ENCODE measurements at regions not wholly inside any gene's neighbourhood (a gene's known extent, or its start where the extent isn't known, plus 50 kb on each side); places are given as distances from the start of the nearest gene placed in this dataset.

GRCh38 chr21:15327637-15328265, 263.0 kb upstream of the NRIP1 start:
- no peak overlapping the region for H3K27ac Mint-ChIP-seq
- H3K36me3 ChIP-seq (ENCODE audit: control insufficient read depth, insufficient read depth, low read length), result no peaks in the 10 kb centered on the region
- DNase-seq (no peak), ATAC-seq (ENCODE audit: low read depth in 2 of 2) (no peak)
- H3K27me3 ChIP-seq (ENCODE audit: control insufficient read depth, insufficient read depth, low read length), result no peaks in the 10 kb centered on the region
- H3K4me3 Mint-ChIP-seq, result no peak overlapping the region
- H3K9me3 Mint-ChIP-seq, result peaks cover 0 to 3% (median 0%) of the 10 kb centered on the region in 7 donors
- H3K4me1 ChIP-seq (ENCODE audit: control insufficient read depth, insufficient read depth, low read length, poor library complexity, severe bottlenecking), result no peaks in the 10 kb centered on the region
- no peak overlapping the region for H3K4me3 ChIP-seq (ENCODE audit: low read depth, low read length)
- H3K27ac ChIP-seq (ENCODE audit: insufficient read depth, low read length, poor library complexity, severe bottlenecking), result no peak overlapping the region
- no peaks in the 10 kb centered on the region for H3K4me1 Mint-ChIP-seq
- no peaks in the 10 kb centered on the region for H3K9me3 ChIP-seq (ENCODE audit: control insufficient read depth in 2 of 2, low read length in 2 of 2)
- no peaks in the 10 kb centered on the region for H3K36me3 Mint-ChIP-seq
- H3K27me3 Mint-ChIP-seq, result no peaks in the 10 kb centered on the region

- Mint-ChIP-seq H3K4me1 (no peaks in the 10 kb centered on the region), H3K27ac (no peak overlapping the region), H3K27me3 (no peaks in the 10 kb centered on the region), H3K9me3 (peaks cover 0 to 1% (median 0%) of the 10 kb centered on the region in 7 donors), H3K36me3 (no peaks in the 10 kb centered on the region), H3K4me3 (no peak overlapping the region)
- Histone ChIP-seq H3K4me3 (ENCODE audit: low read depth, low read length) (no peak overlapping the region), H3K9me3 (ENCODE audit: control insufficient read depth in 2 of 2, low read length in 2 of 2) (no peaks in the 10 kb centered on the region), H3K36me3 (ENCODE audit: control insufficient read depth, insufficient read depth, low read length) (no peaks in the 10 kb centered on the region), H3K27me3 (ENCODE audit: control insufficient read depth, insufficient read depth, low read length) (no peaks in the 10 kb centered on the region), H3K27ac (ENCODE audit: insufficient read depth, low read length, poor library complexity, severe bottlenecking) (no peak overlapping the region), H3K4me1 (ENCODE audit: control insufficient read depth, insufficient read depth, low read length, poor library complexity, severe bottlenecking) (no peaks in the 10 kb centered on the region)
- no peak for ATAC-seq (ENCODE audit: low read depth in 2 of 2)
- DNase-seq, result no peak
Observed at GRCh38 chr21:15329191-15329590, 264.4 kb upstream of the NRIP1 start.

- Mint-ChIP-seq H3K36me3 (no peaks in the 10 kb centered on the region), H3K9me3 (peaks cover 0 to 1% (median 0%) of the 10 kb centered on the region in 7 donors), H3K4me1 (no peaks in the 10 kb centered on the region), H3K27ac (no peak overlapping the region), H3K4me3 (no peak overlapping the region), H3K27me3 (no peaks in the 10 kb centered on the region)
- no peak overlapping the region for H3K4me3 ChIP-seq (ENCODE audit: low read depth, low read length)
- H3K9me3 ChIP-seq (ENCODE audit: control insufficient read depth in 2 of 2, low read length in 2 of 2), result no peaks in the 10 kb centered on the region
- no peak overlapping the region for H3K27ac ChIP-seq (ENCODE audit: insufficient read depth, low read length, poor library complexity, severe bottlenecking)
- DNase-seq (no peak), ATAC-seq (ENCODE audit: low read depth in 2 of 2) (no peak)
- H3K36me3 ChIP-seq (ENCODE audit: control insufficient read depth, insufficient read depth, low read length), result no peaks in the 10 kb centered on the region
- H3K4me1 ChIP-seq (ENCODE audit: control insufficient read depth, insufficient read depth, low read length, poor library complexity, severe bottlenecking), result no peaks in the 10 kb centered on the region
- H3K27me3 ChIP-seq (ENCODE audit: control insufficient read depth, insufficient read depth, low read length), result no peaks in the 10 kb centered on the region
Observed at GRCh38 chr21:15330872-15331271, 266.1 kb upstream of the NRIP1 start.

- H3K4me1 Mint-ChIP-seq, result no peaks in the 10 kb centered on the region
- DNase-seq (no peak), ATAC-seq (ENCODE audit: low read depth in 2 of 2) (no peak)
- H3K27me3 Mint-ChIP-seq, result peaks cover 4% of the 10 kb centered on the region
- H3K36me3 Mint-ChIP-seq, result no peaks in the 10 kb centered on the region
- H3K4me3 Mint-ChIP-seq, result no peak overlapping the region
- Histone ChIP-seq H3K36me3 (ENCODE audit: control insufficient read depth, insufficient read depth, low read length) (no peaks in the 10 kb centered on the region), H3K27me3 (ENCODE audit: control insufficient read depth, insufficient read depth, low read length) (no peaks in the 10 kb centered on the region), H3K4me3 (ENCODE audit: low read depth, low read length) (no peak overlapping the region), H3K27ac (ENCODE audit: insufficient read depth, low read length, poor library complexity, severe bottlenecking) (no peak overlapping the region), H3K4me1 (ENCODE audit: control insufficient read depth, insufficient read depth, low read length, poor library complexity, severe bottlenecking) (no peaks in the 10 kb centered on the region), H3K9me3 (ENCODE audit: control insufficient read depth in 2 of 2, low read length in 2 of 2) (no peaks in the 10 kb centered on the region)
- H3K27ac Mint-ChIP-seq, result no peak overlapping the region
- peaks cover 0 to 1% (median 0%) of the 10 kb centered on the region in 7 donors for H3K9me3 Mint-ChIP-seq
Observed at GRCh38 chr21:15332572-15332971, 267.8 kb upstream of the NRIP1 start.

GRCh38 chr21:15333136-15333710, 268.4 kb upstream of the NRIP1 start:
- Mint-ChIP-seq H3K27ac (no peak overlapping the region), H3K27me3 (peaks cover 5% of the 10 kb centered on the region), H3K4me3 (no peak overlapping the region), H3K36me3 (no peaks in the 10 kb centered on the region), H3K4me1 (no peaks in the 10 kb centered on the region), H3K9me3 (peaks cover 0 to 1% (median 0%) of the 10 kb centered on the region in 7 donors)
- ATAC-seq (ENCODE audit: low read depth in 2 of 2) (no peak), DNase-seq (no peak)
- Histone ChIP-seq H3K36me3 (ENCODE audit: control insufficient read depth, insufficient read depth, low read length) (no peaks in the 10 kb centered on the region), H3K27ac (ENCODE audit: insufficient read depth, low read length, poor library complexity, severe bottlenecking) (no peak overlapping the region), H3K27me3 (ENCODE audit: control insufficient read depth, insufficient read depth, low read length) (no peaks in the 10 kb centered on the region), H3K9me3 (ENCODE audit: control insufficient read depth in 2 of 2, low read length in 2 of 2) (no peaks in the 10 kb centered on the region), H3K4me3 (ENCODE audit: low read depth, low read length) (no peak overlapping the region), H3K4me1 (ENCODE audit: control insufficient read depth, insufficient read depth, low read length, poor library complexity, severe bottlenecking) (no peaks in the 10 kb centered on the region)

GRCh38 chr21:15333951-15334350, 269.2 kb upstream of the NRIP1 start:
- DNase-seq (no peak), ATAC-seq (ENCODE audit: low read depth in 2 of 2) (no peak)
- no peaks in the 10 kb centered on the region for H3K36me3 Mint-ChIP-seq
- no peak overlapping the region for H3K4me3 Mint-ChIP-seq
- no peaks in the 10 kb centered on the region for H3K4me1 Mint-ChIP-seq
- no peak overlapping the region for H3K27ac ChIP-seq (ENCODE audit: insufficient read depth, low read length, poor library complexity, severe bottlenecking)
- H3K27me3 ChIP-seq (ENCODE audit: control insufficient read depth, insufficient read depth, low read length), result no peaks in the 10 kb centered on the region
- no peak overlapping the region for H3K27ac Mint-ChIP-seq
- no peaks in the 10 kb centered on the region for H3K4me1 ChIP-seq (ENCODE audit: control insufficient read depth, insufficient read depth, low read length, poor library complexity, severe bottlenecking)
- H3K9me3 ChIP-seq (ENCODE audit: control insufficient read depth in 2 of 2, low read length in 2 of 2), result no peaks in the 10 kb centered on the region
- H3K36me3 ChIP-seq (ENCODE audit: control insufficient read depth, insufficient read depth, low read length), result no peaks in the 10 kb centered on the region
- H3K9me3 Mint-ChIP-seq, result peaks cover 0 to 1% (median 0%) of the 10 kb centered on the region in 7 donors
- peaks cover 5% of the 10 kb centered on the region for H3K27me3 Mint-ChIP-seq
- H3K4me3 ChIP-seq (ENCODE audit: low read depth, low read length), result no peak overlapping the region

GRCh38 chr21:15343066-15343465, 278.3 kb upstream of the NRIP1 start:
- Histone ChIP-seq H3K4me3 (ENCODE audit: low read depth, low read length) (no peak overlapping the region), H3K27ac (ENCODE audit: insufficient read depth, low read length, poor library complexity, severe bottlenecking) (no peak overlapping the region), H3K36me3 (ENCODE audit: control insufficient read depth, insufficient read depth, low read length) (no peaks in the 10 kb centered on the region), H3K9me3 (ENCODE audit: control insufficient read depth in 2 of 2, low read length in 2 of 2) (no peaks in the 10 kb centered on the region), H3K4me1 (ENCODE audit: control insufficient read depth, insufficient read depth, low read length, poor library complexity, severe bottlenecking) (no peaks in the 10 kb centered on the region), H3K27me3 (ENCODE audit: control insufficient read depth, insufficient read depth, low read length) (no peaks in the 10 kb centered on the region)
- H3K4me3 Mint-ChIP-seq, result no peak overlapping the region
- no peak for ATAC-seq (ENCODE audit: low read depth in 2 of 2)
- peaks cover 0 to 6% (median 0%) of the 10 kb centered on the region in 4 donors for H3K4me1 Mint-ChIP-seq
- peaks cover 0 to 9% (median 4%) of the 10 kb centered on the region in 7 donors for H3K9me3 Mint-ChIP-seq
- H3K27me3 Mint-ChIP-seq, result peaks cover 19% of the 10 kb centered on the region
- no peak for DNase-seq
- peak overlapping the region in 1 of 3 donors; percentile 1 for H3K27ac Mint-ChIP-seq
- H3K36me3 Mint-ChIP-seq, result no peaks in the 10 kb centered on the region

- Histone ChIP-seq H3K9me3 (ENCODE audit: control insufficient read depth in 2 of 2, low read length in 2 of 2) (no peaks in the 10 kb centered on the region), H3K27me3 (ENCODE audit: control insufficient read depth, insufficient read depth, low read length) (no peaks in the 10 kb centered on the region), H3K27ac (ENCODE audit: insufficient read depth, low read length, poor library complexity, severe bottlenecking) (no peak overlapping the region), H3K36me3 (ENCODE audit: control insufficient read depth, insufficient read depth, low read length) (no peaks in the 10 kb centered on the region), H3K4me1 (ENCODE audit: control insufficient read depth, insufficient read depth, low read length, poor library complexity, severe bottlenecking) (no peaks in the 10 kb centered on the region), H3K4me3 (ENCODE audit: low read depth, low read length) (no peak overlapping the region)
- H3K27ac Mint-ChIP-seq, result no peak overlapping the region
- DNase-seq, result no peak
- peaks cover 0 to 5% (median 2%) of the 10 kb centered on the region in 4 donors for H3K4me1 Mint-ChIP-seq
- no peaks in the 10 kb centered on the region for H3K27me3 Mint-ChIP-seq
- no peaks in the 10 kb centered on the region for H3K36me3 Mint-ChIP-seq
- peaks cover 0 to 2% (median 0%) of the 10 kb centered on the region in 7 donors for H3K9me3 Mint-ChIP-seq
- no peak overlapping the region for H3K4me3 Mint-ChIP-seq
- no peak for ATAC-seq (ENCODE audit: low read depth in 2 of 2)
Observed at GRCh38 chr21:15352009-15352408, 287.2 kb upstream of the NRIP1 start.

Data from CD4-positive, CD25-positive, alpha-beta regulatory T cell (primary cell).